ENCODE measurements at regions not wholly inside any gene's neighbourhood (a gene's known extent, or its start where the extent isn't known, plus 50 kb on each side); places are given as distances from the start of the nearest gene placed in this dataset.

GRCh38 chr12:76206677-76207072 is 122.2 kb upstream of the NAP1L1 start:
- TF ChIP-seq EP300 (IDR thresholded peaks at IDR 0.05; ENCODE audit: borderline replicate concordance in 1 of 2, low read depth in 1 of 2, low read length in 1 of 2) = no peak
- TF ChIP-seq EZH2phosphoT487 (IDR thresholded peaks at IDR 0.05; ENCODE audit: borderline replicate concordance, low read depth) = no peak
- no peak for TF ChIP-seq CTCF (IDR thresholded peaks at IDR 0.05)
- TF ChIP-seq MAX (IDR thresholded peaks at IDR 0.05; ENCODE audit: low read depth) = no peak
- no peak for TF ChIP-seq USF2 (IDR thresholded peaks at IDR 0.05; ENCODE audit: borderline replicate concordance, low read depth, low read length)
- no peak for TF ChIP-seq CHD2 (IDR thresholded peaks at IDR 0.05; ENCODE audit: low read length, partially characterized antibody)
- no peak for TF ChIP-seq PBX3 (IDR thresholded peaks at IDR 0.05)
